DMS53 (cell line): ENCODE measurements at regions not wholly inside any gene's neighbourhood (a gene's known extent, or its start where the extent isn't known, plus 50 kb on each side); places are given as distances from the start of the nearest gene placed in this dataset.
"Not testable (repeated sequence)": the region's sequence is repeated elsewhere in the genome, so short reads cannot be mapped to it uniquely, and the experiment has no call there.

Experiments used
- DNase-seq: peaks from one replicate; lab custom pipeline; 2025; lab: John Stamatoyannopoulos, UW

DNA sequence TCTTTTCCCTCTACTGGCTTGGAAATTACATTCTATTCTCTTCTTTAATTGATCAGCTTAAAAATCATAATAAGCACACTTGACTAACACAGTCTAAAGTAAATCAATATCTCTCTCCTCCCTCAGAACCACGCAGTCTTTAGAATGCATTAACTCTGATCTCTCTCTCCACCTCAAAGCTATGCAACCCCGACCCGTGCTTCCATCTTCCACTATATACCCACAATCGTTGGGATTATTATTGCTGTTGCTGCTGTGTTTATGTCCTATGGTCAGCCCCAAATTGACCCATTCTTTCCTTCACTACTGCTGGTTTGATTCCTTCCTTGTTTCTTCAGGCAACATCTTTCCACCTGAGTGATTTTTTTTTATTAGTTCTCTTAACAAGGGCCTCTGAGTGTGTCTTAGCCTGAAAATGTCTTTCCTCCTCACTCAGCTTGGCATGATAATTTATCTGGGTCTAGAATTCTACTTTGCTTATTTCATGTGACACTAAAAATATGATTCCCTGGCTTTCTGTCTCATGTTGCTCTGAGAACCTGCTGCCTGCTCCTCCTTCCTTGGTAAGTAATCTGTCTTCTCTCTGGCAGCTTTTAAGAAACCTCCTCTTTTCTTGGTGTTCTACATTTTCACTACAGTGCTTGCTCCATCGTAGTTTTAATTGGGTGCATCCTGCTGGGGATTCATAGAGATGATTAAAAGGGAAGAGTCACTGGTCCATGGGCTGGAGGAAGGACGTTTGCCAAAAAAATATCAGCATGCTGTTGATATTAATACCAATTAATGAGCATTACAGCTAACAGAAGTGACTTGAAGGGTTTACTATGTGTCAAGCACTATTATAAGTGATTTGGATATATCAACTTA is 472.2 kb downstream of the MATN1 start:
- DNase-seq, result no peak

DNA sequence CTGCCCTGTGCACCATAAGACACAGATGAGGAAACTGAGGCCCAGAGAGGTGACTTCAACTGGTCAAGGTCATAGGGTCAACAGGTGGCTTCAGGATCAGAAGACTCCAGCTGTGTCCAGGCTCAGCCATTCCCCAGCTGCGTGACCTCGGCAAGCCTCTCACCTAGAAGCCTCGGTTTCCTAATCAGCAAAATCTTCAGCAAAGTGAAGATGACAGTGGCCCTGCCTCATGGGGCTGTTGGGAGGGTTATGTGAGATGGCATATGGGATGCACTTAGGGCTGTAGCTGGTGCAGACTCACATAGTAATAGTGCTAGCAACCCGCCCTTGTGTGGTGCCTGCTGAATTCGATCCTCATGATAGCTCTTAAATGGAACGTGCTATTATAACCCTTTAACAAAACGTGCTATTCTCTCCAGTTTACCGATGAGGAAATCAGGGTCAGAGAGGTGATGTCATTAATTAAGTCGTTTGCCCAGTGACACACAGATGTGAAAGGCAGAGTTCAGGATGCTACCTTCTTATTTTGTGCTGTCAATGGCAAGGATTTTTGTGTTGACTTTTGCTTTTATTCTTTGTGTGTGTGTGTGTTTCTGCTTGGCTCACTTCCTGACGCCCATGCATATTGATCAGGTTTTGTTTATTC is 472.9 kb downstream of the MATN1 start:
- DNase-seq, result no peak

DNA sequence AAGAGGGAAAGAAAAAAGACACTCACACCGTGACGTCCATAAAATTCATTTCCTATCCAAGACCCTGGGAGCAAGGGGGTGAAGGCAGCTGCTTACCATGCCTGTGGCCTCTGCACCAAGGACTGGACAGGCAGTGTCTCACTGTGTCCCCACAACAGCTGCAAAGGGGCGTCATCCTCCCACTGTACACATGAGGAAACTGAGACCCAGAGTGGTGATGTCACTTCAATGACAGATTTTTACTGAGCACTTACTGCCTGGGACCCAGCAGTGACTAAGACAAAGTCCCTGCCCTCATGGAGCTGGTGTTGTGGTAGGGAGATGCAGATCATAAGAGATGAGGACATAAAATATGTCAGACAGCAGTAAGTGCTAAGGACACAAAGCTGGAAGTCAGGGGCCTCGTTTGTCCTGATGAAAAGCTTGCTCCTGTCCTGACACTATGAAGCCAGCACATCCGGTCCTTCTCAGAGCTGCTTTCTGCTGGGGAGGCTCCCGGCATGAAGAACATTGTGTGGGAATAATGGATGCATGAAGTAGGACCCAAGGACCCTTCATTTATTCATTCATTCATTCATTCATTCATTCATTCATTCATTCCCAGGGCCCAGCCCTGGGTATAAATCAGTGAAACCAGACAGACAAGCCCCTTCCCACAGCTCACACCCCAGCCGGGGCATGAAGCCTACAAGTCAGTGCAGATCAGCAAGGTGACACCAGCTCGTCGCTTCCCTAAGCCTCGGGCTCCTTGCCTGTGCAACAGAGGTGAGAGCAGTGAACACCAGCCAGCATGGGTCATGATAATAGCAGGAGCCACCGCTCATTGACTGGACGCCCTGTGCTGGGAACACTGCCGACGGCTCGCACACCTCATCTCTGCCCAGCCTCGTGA is 473.7 kb downstream of the MATN1 start:
- no peak for DNase-seq

GRCh38 chr1:30248774-30249173 is 474.6 kb downstream of the MATN1 start:
- no peak for DNase-seq

DNA sequence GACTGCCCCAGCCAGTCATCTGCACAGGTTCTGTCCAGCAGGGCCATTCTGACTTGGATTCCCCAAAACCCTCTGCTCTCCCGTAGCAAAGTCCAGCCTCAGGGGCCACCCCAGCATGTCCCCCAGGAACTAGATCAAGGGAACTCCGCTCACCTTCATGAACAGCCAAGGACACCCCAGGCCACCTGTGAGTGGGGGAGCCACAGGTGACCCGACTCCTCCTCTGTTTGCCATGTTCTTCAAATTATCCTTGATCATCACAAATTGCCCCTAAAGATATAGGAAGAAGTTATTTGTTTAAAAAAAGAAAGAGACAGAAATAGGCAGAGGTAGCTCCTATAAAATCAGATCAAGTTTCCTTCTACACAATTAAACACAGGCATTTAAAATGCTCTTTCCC is 475.0 kb downstream of the MATN1 start:
- DNase-seq, result no peak

DNA sequence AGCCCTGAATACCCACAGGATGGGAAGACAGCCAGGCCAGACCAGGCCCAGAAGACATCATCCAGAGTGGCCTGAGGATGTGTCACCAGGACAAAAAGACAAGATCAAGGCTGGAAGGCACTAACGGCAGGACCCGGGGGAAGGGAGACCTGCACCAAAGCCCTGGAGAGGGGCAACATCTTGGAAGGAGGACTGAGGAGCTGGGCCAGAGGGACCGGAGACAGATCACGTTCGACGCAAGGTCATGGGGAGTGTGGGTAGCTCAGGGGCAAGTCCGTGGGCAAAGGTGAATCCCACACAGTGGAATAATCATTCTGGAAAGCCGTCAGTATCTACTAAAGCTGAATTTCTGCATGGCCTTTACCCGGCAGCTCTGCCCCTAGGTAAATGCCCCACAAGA is 478.6 kb downstream of the MATN1 start:
- DNase-seq, result no peak

GRCh38 chr1:30242722-30243457 is 480.5 kb downstream of the MATN1 start:
- DNase-seq, result no peak

DNA sequence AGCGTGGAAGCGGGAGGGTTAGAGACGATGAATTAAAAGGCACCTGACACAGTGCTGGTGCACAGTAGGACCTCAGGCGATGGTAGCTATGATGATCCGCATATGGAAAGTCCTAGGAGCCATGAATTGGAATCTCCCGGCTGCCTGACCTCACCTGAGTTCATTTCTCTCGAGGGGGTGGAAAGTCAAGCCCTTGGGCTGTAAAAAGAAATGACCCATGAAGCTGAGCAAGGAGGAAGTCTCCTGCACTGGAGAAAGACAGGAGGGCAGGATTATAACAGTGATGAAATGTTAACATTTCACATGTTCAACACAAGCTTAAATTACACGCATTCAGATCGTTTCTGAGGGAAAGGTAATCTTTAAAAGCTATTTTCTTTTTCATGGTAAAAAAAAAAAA is 481.2 kb downstream of the MATN1 start:
- DNase-seq, result no peak

DNA sequence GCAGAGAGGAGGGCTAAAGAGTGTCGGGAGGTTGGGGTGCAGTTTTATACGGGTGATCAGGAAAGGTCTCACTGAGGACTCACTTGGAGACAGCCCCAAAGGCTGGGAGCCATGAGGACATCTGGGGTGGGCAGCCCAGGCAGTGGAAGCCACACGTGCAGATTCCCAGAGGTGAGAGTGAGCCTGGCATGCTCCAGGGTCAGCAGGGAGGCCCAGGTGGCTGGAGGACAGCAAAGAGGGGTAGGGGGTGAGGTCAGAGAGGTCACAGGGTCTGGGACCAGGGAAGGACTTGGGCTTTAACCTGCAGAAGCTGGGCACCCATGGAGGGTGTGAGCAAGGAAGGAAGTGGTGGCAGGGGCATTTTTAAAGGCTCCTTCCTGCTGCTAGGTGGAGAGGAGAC is 481.7 kb downstream of the MATN1 start:
- no peak for DNase-seq

- no peak for DNase-seq
Observed at GRCh38 chr1:30234091-30234490, 489.3 kb downstream of the MATN1 start.

- peak; percentile 46 for DNase-seq
Observed at GRCh38 chr1:30232288-30232899, 491.0 kb downstream of the MATN1 start.

DNA sequence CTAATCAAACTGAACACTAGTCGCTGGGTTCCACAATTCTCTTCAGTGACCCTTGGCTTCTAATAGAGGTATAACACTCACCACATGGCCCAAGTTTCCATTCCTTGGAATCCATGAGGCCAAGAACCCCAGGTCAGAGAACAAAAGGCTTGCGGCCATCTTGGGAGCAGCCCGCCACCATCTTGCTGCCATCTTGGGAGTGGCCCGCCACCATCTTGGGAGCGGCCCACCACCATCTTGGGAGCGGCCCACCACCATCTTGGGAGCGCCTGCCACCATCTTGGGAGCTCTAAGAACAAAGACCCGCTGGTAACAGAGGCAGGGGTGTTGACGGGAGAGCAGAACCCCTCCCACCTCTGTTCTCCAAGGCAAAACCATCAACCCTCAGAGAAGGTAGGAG is 493.4 kb downstream of the MATN1 start:
- DNase-seq, result no peak

DNA sequence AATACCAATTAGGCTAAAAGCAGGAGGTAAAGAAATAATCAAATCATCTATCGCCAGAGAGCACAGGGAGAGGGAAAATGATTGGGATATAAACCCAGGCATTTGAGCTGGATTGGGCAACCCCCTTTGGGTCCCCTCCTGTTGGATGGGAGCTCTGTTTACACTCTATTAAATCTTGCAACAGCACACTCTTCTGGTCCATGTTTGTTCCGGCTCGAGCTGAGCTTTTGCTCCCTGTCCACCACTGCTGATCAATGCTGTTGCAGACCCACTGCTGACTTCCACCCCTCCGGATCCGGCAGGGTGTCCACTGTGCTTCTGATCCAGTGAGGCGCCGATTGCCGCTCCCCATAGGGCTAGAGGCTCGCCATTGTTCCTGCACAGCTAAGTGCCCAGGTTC is 493.8 kb downstream of the MATN1 start:
- DNase-seq, result no peak

DNA sequence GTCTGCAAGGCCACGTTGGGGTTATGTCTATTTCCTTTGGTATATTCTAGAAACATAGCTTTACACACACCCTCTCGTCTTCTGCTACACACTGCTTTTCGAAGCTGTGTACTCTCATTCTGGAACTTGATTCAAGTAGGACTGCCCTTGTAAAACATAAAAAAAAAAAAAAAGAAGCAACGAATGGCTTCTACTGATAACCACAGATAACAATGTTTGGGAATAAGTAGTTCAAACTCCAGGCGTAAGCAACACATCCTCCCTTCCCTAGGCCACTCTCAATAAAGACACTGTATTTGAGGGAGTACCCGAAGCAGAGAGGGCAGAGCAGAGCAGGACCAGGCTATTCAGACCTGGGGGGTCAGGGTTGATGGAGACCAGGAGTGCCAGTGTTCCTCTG is 496.7 kb downstream of the MATN1 start:
- no peak for DNase-seq

- DNase-seq, result no peak
Observed at GRCh38 chr1:30225357-30225756, 498.0 kb downstream of the MATN1 start.

- DNase-seq, result no peak
Observed at GRCh38 chr1:30219675-30220074, 503.7 kb downstream of the MATN1 start.

GRCh38 chr1:30218438-30218837 is 504.9 kb downstream of the MATN1 start:
- no peak for DNase-seq

GRCh38 chr1:30216602-30217001 is 506.8 kb downstream of the MATN1 start:
- no peak for DNase-seq

- DNase-seq, result no peak
Observed at GRCh38 chr1:30213936-30214335, 509.4 kb downstream of the MATN1 start.

DNA sequence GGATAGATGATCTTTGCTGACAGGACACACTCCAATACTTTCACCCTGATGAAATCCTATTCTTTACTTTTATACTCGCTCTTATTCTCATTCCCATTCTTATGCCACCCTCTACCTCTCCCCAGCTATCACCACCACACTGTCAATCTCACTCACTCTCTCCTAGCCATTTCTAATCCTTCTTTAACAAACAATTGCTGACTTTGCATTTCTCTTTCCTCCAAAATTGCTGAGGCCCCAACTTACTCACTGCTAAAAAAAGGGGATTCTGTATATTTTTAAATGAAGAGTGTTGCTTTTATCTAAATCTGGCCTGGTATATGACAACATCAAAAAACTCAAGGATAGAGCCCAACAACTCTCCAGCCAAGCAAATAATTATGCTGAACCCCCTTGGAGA is 515.4 kb downstream of the MATN1 start:
- DNase-seq, result not testable (repeated sequence)

DNA sequence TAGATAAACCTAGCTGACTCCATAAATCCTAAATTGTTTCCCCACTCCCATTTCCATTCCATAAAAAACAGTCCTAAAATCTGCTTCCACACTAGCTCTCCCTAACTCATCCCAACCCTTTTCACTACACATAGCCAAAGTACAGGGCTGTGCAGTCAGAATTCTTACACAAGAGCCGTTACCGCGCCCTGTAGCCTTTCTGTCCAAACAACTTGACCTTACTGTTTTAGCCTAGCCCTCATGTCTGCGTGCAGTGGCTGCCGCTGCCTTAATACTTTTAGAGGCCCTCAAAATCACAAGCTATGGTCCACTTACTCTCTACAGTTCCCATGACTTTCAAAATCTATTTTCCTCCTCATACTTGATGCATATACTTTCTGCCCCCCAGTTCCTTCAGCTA is 516.8 kb downstream of the MATN1 start:
- DNase-seq, result not testable (repeated sequence)
